Astrocyte (in vitro differentiated cells and primary cell): ENCODE measurements at regions not wholly inside any gene's neighbourhood (a gene's known extent, or its start where the extent isn't known, plus 50 kb on each side); places are given as distances from the start of the nearest gene placed in this dataset.

ENCODE experiments used
- DNase-seq: peaks from one replicate; pipeline ENCODE4 v3.0.0-alpha.2; 2010; ENCODE audit warnings: low read depth
- FAIRE-seq: peaks from 2 replicates; lab custom pipeline; 2011; peaks lifted over from hg19 to GRCh38; lab: Jason Lieb, UNC
- H2AFZ ChIP-seq: 2 replicates; pipeline ENCODE4 v1.6.0; 2012; ENCODE audit warnings: low read depth, low read length, inconsistent platforms
- H3K27ac ChIP-seq: 2 replicates; pipeline ENCODE4 v1.5.1; 2011; ENCODE audit warnings: low read depth, low read length, inconsistent platforms
- H3K27me3 ChIP-seq: 2 replicates; pipeline ENCODE4 v1.6.0; 2011; ENCODE audit warnings: low read length, inconsistent platforms; ENCODE audit not compliant: insufficient read depth
- H3K36me3 ChIP-seq: 2 replicates; pipeline ENCODE4 v1.5.1; 2011; ENCODE audit warnings: low read length, inconsistent platforms; ENCODE audit not compliant: insufficient read depth
- H3K4me1 ChIP-seq: 2 replicates; pipeline ENCODE4 v1.5.1; 2011; ENCODE audit warnings: low read length, inconsistent platforms; ENCODE audit not compliant: insufficient read depth
- H3K4me2 ChIP-seq: 2 replicates; pipeline ENCODE4 v1.6.0; 2012; ENCODE audit warnings: low read length, inconsistent platforms
- H3K4me3 ChIP-seq: 2 replicates; pipeline ENCODE4 v1.5.1; 2011; ENCODE audit warnings: low read depth, mild to moderate bottlenecking, low read length, inconsistent platforms; ENCODE audit not compliant: insufficient read depth
- H3K79me2 ChIP-seq: 2 replicates; pipeline ENCODE4 v1.6.0; 2012; ENCODE audit warnings: mild to moderate bottlenecking, low read length, inconsistent platforms; ENCODE audit not compliant: insufficient read depth
- H3K9ac ChIP-seq: 2 replicates; pipeline ENCODE4 v1.6.0; 2012; ENCODE audit warnings: mild to moderate bottlenecking, low read length, inconsistent platforms
- H3K9me3 ChIP-seq: 2 replicates; pipeline ENCODE4 v1.5.1; 2012; ENCODE audit warnings: low read depth, mild to moderate bottlenecking, low read length, inconsistent platforms; ENCODE audit not compliant: insufficient read depth
- H4K20me1 ChIP-seq: 2 replicates; pipeline ENCODE4 v1.6.0; 2012; ENCODE audit warnings: low read length, inconsistent platforms; ENCODE audit not compliant: insufficient read depth
- H3K27ac Mint-ChIP-seq: one replicate; pipeline ENCODE4 v1.8.0; 2021; ENCODE audit warnings: mild to moderate bottlenecking, mixed read lengths; ENCODE audit not compliant: unreplicated experiment
- H3K27me3 Mint-ChIP-seq: one replicate; pipeline ENCODE4 v1.8.0; 2021; ENCODE audit warnings: low read depth, mixed read lengths; ENCODE audit not compliant: unreplicated experiment
- H3K36me3 Mint-ChIP-seq: one replicate; pipeline ENCODE4 v1.8.0; 2021; ENCODE audit warnings: low read depth, mixed read lengths; ENCODE audit not compliant: unreplicated experiment
- H3K4me1 Mint-ChIP-seq: one replicate; pipeline ENCODE4 v1.8.0; 2021; ENCODE audit warnings: low read depth, mixed read lengths; ENCODE audit not compliant: unreplicated experiment
- H3K4me3 Mint-ChIP-seq: one replicate; pipeline ENCODE4 v1.8.0; 2021; ENCODE audit warnings: mild to moderate bottlenecking, moderate library complexity, mixed read lengths; ENCODE audit not compliant: unreplicated experiment
- H3K9me3 Mint-ChIP-seq: one replicate; pipeline ENCODE4 v1.8.0; 2021; ENCODE audit warnings: mild to moderate bottlenecking, mixed read lengths; ENCODE audit not compliant: unreplicated experiment
- CTCF ChIP-seq: IDR thresholded peaks from 2 replicates; pipeline ENCODE4 v1.5.1; 2011; ENCODE audit warnings: low read depth, mild to moderate bottlenecking, inconsistent platforms, low read length, moderate library complexity; ENCODE audit not compliant: insufficient read depth
- EZH2 ChIP-seq: IDR thresholded peaks from 2 replicates; pipeline ENCODE4 v1.6.1; 2012; ENCODE audit warnings: mild to moderate bottlenecking, low read length, inconsistent platforms; ENCODE audit not compliant: insufficient read depth

GRCh38 chr12:118783703-118784102 is 197.6 kb upstream of the SRRM4 start:
- H3K9ac ChIP-seq = no peak overlapping the region
- no peak overlapping the region for H2AFZ ChIP-seq
- FAIRE-seq = no peak
- Mint-ChIP-seq H3K36me3 (no peaks in the 10 kb centered on the region), H3K27ac (no peak overlapping the region), H3K4me1 (no peaks in the 10 kb centered on the region), H3K27me3 (peaks cover 19% of the 10 kb centered on the region), H3K9me3 (peaks cover 2% of the 10 kb centered on the region), H3K4me3 (no peak overlapping the region)
- H3K27ac ChIP-seq = no peak overlapping the region
- no peak overlapping the region for H3K4me2 ChIP-seq
- no peak overlapping the region for H3K4me3 ChIP-seq
- no peaks in the 10 kb centered on the region for H3K79me2 ChIP-seq
- TF ChIP-seq CTCF = no peak
- no peak for TF ChIP-seq EZH2
- H3K36me3 ChIP-seq = no peaks in the 10 kb centered on the region
- no peaks in the 10 kb centered on the region for H3K27me3 ChIP-seq
- no peaks in the 10 kb centered on the region for H3K4me1 ChIP-seq
- H3K9me3 ChIP-seq = peaks cover under 1% of the 10 kb centered on the region
- no peak for DNase-seq
- H4K20me1 ChIP-seq = no peaks in the 10 kb centered on the region

- Mint-ChIP-seq H3K9me3 (no peaks in the 10 kb centered on the region), H3K4me3 (no peak overlapping the region), H3K27me3 (peaks cover 9% of the 10 kb centered on the region), H3K27ac (no peak overlapping the region), H3K36me3 (no peaks in the 10 kb centered on the region), H3K4me1 (no peaks in the 10 kb centered on the region)
- Histone ChIP-seq H4K20me1 (no peaks in the 10 kb centered on the region), H3K27me3 (no peaks in the 10 kb centered on the region), H3K36me3 (no peaks in the 10 kb centered on the region), H3K79me2 (no peaks in the 10 kb centered on the region), H3K9ac (no peak overlapping the region), H3K4me3 (no peak overlapping the region), H3K27ac (no peak overlapping the region), H3K9me3 (peaks cover 7% of the 10 kb centered on the region), H3K4me1 (no peaks in the 10 kb centered on the region), H3K4me2 (no peak overlapping the region), H2AFZ (no peak overlapping the region)
- FAIRE-seq = no peak
- TF ChIP-seq CTCF = no peak
- TF ChIP-seq EZH2 = no peak
- no peak for DNase-seq
Observed at GRCh38 chr12:118790578-118790977, 190.8 kb upstream of the SRRM4 start.

GRCh38 chr12:118813778-118814357 is 167.5 kb upstream of the SRRM4 start:
- Histone ChIP-seq H3K27me3 (no peaks in the 10 kb centered on the region), H3K9me3 (no peaks in the 10 kb centered on the region), H3K27ac (no peak overlapping the region), H3K9ac (no peak overlapping the region), H3K4me1 (no peaks in the 10 kb centered on the region), H3K4me3 (no peak overlapping the region), H3K4me2 (no peak overlapping the region), H3K79me2 (no peaks in the 10 kb centered on the region), H3K36me3 (no peaks in the 10 kb centered on the region), H2AFZ (no peak overlapping the region), H4K20me1 (no peaks in the 10 kb centered on the region)
- Mint-ChIP-seq H3K4me1 (no peaks in the 10 kb centered on the region), H3K27me3 (peaks cover 4% of the 10 kb centered on the region), H3K27ac (no peak overlapping the region), H3K36me3 (no peaks in the 10 kb centered on the region), H3K9me3 (peaks cover 2% of the 10 kb centered on the region), H3K4me3 (no peak overlapping the region)
- FAIRE-seq = no peak
- no peak for DNase-seq
- TF ChIP-seq EZH2 = no peak
- TF ChIP-seq CTCF = no peak
